H1 (cell line): ENCODE measurements at regions not wholly inside any gene's neighbourhood (a gene's known extent, or its start where the extent isn't known, plus 50 kb on each side); places are given as distances from the start of the nearest gene placed in this dataset.

Source experiments
- EP300 ChIP-seq, 2 experiments: IDR thresholded peaks; 1 replicate in 1 of 2; 2 replicates in 1 of 2; pipeline ENCODE4 v1.6.1; 2011 to 2012; ENCODE audit warnings: low read depth in 2 of 2, low read length in 2 of 2, mild to moderate bottlenecking in 2 of 2, borderline replicate concordance in 1 of 2, inconsistent platforms in 1 of 2, moderate library complexity in 1 of 2
- FOSL1 ChIP-seq: IDR thresholded peaks from 2 replicates; pipeline ENCODE4 v1.6.1; 2011; ENCODE audit warnings: mild to moderate bottlenecking, low read depth, low read length, moderate library complexity; ENCODE audit not compliant: insufficient read depth
- KDM1A ChIP-seq: fragments of 200-600, 300-600 bp; sonication (generic); IDR thresholded peaks from 2 replicates; pipeline ENCODE4 v1.7.1; 2016; ENCODE audit warnings: mild to moderate bottlenecking, low read length, borderline replicate concordance
- KDM5A ChIP-seq: fragments of 200-600 bp; IDR thresholded peaks from 2 replicates; pipeline ENCODE4 v1.7.1; 2012; ENCODE audit warnings: mild to moderate bottlenecking, low read length, inconsistent platforms, mixed read lengths
- SP2 ChIP-seq: IDR thresholded peaks from 2 replicates; pipeline ENCODE4 v1.6.1; 2012; ENCODE audit warnings: mild to moderate bottlenecking, low read length, inconsistent platforms
- ZNF274 ChIP-seq: IDR thresholded peaks from 2 replicates; pipeline ENCODE4 v1.7.0; 2012; ENCODE audit warnings: low read length, borderline replicate concordance; ENCODE audit errors: extremely low read depth
- TF ChIP-seq, protein P1 (sequence below): fragments of 300-600 bp; sonication (generic); IDR thresholded peaks from 2 replicates; pipeline ENCODE4 v1.7.1; 2012; ENCODE audit warnings: low read length, moderate library complexity, mild to moderate bottlenecking, inconsistent platforms; ENCODE audit not compliant: insufficient replicate concordance

DNA sequence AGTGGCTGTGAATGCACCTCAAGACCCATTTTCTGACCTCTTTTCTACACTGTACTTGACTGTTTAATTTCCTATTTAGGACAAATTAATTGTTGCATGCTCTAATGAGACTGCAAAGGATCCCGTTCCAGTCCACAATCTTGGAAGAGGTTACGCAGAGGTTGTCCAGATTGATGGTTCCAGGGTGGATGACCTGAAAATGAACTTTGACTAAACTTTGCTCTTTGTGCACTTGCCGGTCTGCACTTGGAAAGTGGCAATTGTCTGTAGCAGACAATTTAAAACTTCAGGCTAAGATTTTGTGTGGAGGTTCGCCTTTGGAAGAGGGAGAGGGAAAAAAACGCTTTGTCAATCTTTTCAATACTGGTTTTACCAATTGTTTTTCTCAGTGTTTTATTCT lies 267.8 kb downstream of the TMEM161B start (continued):
- TF ChIP-seq, protein P1, sequence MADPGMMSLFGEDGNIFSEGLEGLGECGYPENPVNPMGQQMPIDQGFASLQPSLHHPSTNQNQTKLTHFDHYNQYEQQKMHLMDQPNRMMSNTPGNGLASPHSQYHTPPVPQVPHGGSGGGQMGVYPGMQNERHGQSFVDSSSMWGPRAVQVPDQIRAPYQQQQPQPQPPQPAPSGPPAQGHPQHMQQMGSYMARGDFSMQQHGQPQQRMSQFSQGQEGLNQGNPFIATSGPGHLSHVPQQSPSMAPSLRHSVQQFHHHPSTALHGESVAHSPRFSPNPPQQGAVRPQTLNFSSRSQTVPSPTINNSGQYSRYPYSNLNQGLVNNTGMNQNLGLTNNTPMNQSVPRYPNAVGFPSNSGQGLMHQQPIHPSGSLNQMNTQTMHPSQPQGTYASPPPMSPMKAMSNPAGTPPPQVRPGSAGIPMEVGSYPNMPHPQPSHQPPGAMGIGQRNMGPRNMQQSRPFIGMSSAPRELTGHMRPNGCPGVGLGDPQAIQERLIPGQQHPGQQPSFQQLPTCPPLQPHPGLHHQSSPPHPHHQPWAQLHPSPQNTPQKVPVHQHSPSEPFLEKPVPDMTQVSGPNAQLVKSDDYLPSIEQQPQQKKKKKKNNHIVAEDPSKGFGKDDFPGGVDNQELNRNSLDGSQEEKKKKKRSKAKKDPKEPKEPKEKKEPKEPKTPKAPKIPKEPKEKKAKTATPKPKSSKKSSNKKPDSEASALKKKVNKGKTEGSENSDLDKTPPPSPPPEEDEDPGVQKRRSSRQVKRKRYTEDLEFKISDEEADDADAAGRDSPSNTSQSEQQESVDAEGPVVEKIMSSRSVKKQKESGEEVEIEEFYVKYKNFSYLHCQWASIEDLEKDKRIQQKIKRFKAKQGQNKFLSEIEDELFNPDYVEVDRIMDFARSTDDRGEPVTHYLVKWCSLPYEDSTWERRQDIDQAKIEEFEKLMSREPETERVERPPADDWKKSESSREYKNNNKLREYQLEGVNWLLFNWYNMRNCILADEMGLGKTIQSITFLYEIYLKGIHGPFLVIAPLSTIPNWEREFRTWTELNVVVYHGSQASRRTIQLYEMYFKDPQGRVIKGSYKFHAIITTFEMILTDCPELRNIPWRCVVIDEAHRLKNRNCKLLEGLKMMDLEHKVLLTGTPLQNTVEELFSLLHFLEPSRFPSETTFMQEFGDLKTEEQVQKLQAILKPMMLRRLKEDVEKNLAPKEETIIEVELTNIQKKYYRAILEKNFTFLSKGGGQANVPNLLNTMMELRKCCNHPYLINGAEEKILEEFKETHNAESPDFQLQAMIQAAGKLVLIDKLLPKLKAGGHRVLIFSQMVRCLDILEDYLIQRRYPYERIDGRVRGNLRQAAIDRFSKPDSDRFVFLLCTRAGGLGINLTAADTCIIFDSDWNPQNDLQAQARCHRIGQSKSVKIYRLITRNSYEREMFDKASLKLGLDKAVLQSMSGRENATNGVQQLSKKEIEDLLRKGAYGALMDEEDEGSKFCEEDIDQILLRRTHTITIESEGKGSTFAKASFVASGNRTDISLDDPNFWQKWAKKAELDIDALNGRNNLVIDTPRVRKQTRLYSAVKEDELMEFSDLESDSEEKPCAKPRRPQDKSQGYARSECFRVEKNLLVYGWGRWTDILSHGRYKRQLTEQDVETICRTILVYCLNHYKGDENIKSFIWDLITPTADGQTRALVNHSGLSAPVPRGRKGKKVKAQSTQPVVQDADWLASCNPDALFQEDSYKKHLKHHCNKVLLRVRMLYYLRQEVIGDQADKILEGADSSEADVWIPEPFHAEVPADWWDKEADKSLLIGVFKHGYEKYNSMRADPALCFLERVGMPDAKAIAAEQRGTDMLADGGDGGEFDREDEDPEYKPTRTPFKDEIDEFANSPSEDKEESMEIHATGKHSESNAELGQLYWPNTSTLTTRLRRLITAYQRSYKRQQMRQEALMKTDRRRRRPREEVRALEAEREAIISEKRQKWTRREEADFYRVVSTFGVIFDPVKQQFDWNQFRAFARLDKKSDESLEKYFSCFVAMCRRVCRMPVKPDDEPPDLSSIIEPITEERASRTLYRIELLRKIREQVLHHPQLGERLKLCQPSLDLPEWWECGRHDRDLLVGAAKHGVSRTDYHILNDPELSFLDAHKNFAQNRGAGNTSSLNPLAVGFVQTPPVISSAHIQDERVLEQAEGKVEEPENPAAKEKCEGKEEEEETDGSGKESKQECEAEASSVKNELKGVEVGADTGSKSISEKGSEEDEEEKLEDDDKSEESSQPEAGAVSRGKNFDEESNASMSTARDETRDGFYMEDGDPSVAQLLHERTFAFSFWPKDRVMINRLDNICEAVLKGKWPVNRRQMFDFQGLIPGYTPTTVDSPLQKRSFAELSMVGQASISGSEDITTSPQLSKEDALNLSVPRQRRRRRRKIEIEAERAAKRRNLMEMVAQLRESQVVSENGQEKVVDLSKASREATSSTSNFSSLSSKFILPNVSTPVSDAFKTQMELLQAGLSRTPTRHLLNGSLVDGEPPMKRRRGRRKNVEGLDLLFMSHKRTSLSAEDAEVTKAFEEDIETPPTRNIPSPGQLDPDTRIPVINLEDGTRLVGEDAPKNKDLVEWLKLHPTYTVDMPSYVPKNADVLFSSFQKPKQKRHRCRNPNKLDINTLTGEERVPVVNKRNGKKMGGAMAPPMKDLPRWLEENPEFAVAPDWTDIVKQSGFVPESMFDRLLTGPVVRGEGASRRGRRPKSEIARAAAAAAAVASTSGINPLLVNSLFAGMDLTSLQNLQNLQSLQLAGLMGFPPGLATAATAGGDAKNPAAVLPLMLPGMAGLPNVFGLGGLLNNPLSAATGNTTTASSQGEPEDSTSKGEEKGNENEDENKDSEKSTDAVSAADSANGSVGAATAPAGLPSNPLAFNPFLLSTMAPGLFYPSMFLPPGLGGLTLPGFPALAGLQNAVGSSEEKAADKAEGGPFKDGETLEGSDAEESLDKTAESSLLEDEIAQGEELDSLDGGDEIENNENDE = no peak
- no peak for TF ChIP-seq SP2
- TF ChIP-seq ZNF274 = no peak
- TF ChIP-seq EP300 (IDR thresholded peaks at IDR 0.05; ENCODE audit: borderline replicate concordance in 1 of 2, low read depth in 2 of 2, low read length in 2 of 2) = no peak
- TF ChIP-seq FOSL1 = no peak
- no peak for TF ChIP-seq KDM1A
- no peak for TF ChIP-seq KDM5A
